Gastrocnemius medialis (tissue), 4 donors: ENCODE measurements at regions not wholly inside any gene's neighbourhood (a gene's known extent, or its start where the extent isn't known, plus 50 kb on each side); places are given as distances from the start of the nearest gene placed in this dataset.

ENCODE experiments used
- CTCF ChIP-seq, 5 experiments: fragments of 450-650 bp in 3 of 5; fragments of 200-600 bp in 2 of 5; sonication (generic) in 2 of 5; IDR thresholded peaks in 4 of 5; conservative IDR thresholded peaks in 1 of 5; 1 replicate in 4 of 5; 2 replicates in 1 of 5; pipeline ENCODE4 v1.5.1; 2016 to 2019; ENCODE audit warnings: antibody characterized with exemption in 5 of 5, mild to moderate bottlenecking in 3 of 5, moderate library complexity in 3 of 5
- POLR2A ChIP-seq, 2 donors: fragments of 450-650 bp; IDR thresholded peaks; one replicate each; pipeline ENCODE4 v1.6.1; 2017; ENCODE audit warnings: antibody characterized with exemption in 2 of 2, mild to moderate bottlenecking in 2 of 2, moderate library complexity in 2 of 2

GRCh38 chr4:38587106-38587505, 76.9 kb upstream of the KLF3 start:
- no peak for TF ChIP-seq CTCF (IDR thresholded peaks at IDR 0.05 in 4 of 5, conservative IDR thresholded peaks at IDR 0.05 in 1 of 5)
- TF ChIP-seq POLR2A (IDR thresholded peaks at IDR 0.05), result no peak
